Lower lobe of right lung (tissue), 2 donors: ENCODE measurements at regions not wholly inside any gene's neighbourhood (a gene's known extent, or its start where the extent isn't known, plus 50 kb on each side); places are given as distances from the start of the nearest gene placed in this dataset.
"Not testable (repeated sequence)": the region's sequence is repeated elsewhere in the genome, so short reads cannot be mapped to it uniquely, and the experiment has no call there.

ENCODE experiments used
- ATAC-seq, 2 donors: fragments of 200-7000 bp; cut with Tn5 transposase; one replicate each; pipeline ENCODE4 v1.9.1; 2020 to 2022; ENCODE audit warnings: mild to moderate bottlenecking in 2 of 2, moderate library complexity in 2 of 2
- DNase-seq: peaks from one replicate; pipeline ENCODE4 v3.0.0-alpha.2; 2020
- H3K27ac ChIP-seq: fragments of 200-600 bp; one replicate; pipeline ENCODE4 v1.8.0; 2022
- H3K27me3 ChIP-seq: fragments of 200-600 bp; one replicate; pipeline ENCODE4 v1.8.0; 2022; ENCODE audit warnings: low read depth
- H3K36me3 ChIP-seq: fragments of 200-600 bp; one replicate; pipeline ENCODE4 v1.8.0; 2022; ENCODE audit warnings: mild to moderate bottlenecking
- H3K4me1 ChIP-seq: fragments of 200-600 bp; one replicate; pipeline ENCODE4 v1.8.0; 2022
- H3K4me3 ChIP-seq: fragments of 200-600 bp; one replicate; pipeline ENCODE4 v1.8.0; 2022; ENCODE audit warnings: mild to moderate bottlenecking
- H3K9me3 ChIP-seq: fragments of 200-600 bp; one replicate; pipeline ENCODE4 v1.8.0; 2022
- CTCF ChIP-seq: fragments of 200-600 bp; IDR thresholded peaks from one replicate; pipeline ENCODE4 v1.8.0; 2022; ENCODE audit warnings: antibody characterized with exemption, mild to moderate bottlenecking
- intact Hi-C: fragments of 100-400 bp; cut with DNase I; formaldehyde crosslinking; loops from one replicate; pipeline ENCODE4 v1.11.0; 2022
- donor health status: DM: no; HTN: yes; CAD: no; lungs with severe emphysema.

GRCh38 chr12:61213646-61214045 is 1046.6 kb upstream of the USP15 start:
- no peaks in the 10 kb centered on the region for H3K9me3 ChIP-seq
- intact Hi-C loops = no loop called here
- no peak for ATAC-seq
- no peaks in the 10 kb centered on the region for H3K4me1 ChIP-seq
- no peaks in the 10 kb centered on the region for H3K36me3 ChIP-seq
- DNase-seq = no peak
- H3K27me3 ChIP-seq = no peaks in the 10 kb centered on the region
- no peak overlapping the region for H3K4me3 ChIP-seq
- no peak overlapping the region for H3K27ac ChIP-seq
- TF ChIP-seq CTCF = no peak

GRCh38 chr12:61220337-61220736 is 1039.9 kb upstream of the USP15 start:
- no peak for TF ChIP-seq CTCF
- DNase-seq = no peak
- intact Hi-C loops = no loop called here
- no peak overlapping the region for H3K27ac ChIP-seq
- H3K9me3 ChIP-seq = no peaks in the 10 kb centered on the region
- H3K36me3 ChIP-seq = no peaks in the 10 kb centered on the region
- no peak for ATAC-seq
- H3K4me3 ChIP-seq = no peak overlapping the region
- H3K27me3 ChIP-seq = no peaks in the 10 kb centered on the region
- no peaks in the 10 kb centered on the region for H3K4me1 ChIP-seq

- H3K9me3 ChIP-seq = peaks cover 7% of the 10 kb centered on the region
- DNase-seq = no peak
Observed at GRCh38 chr12:61232040-61232439, 1028.2 kb upstream of the USP15 start.

GRCh38 chr12:61250303-61250702 is 1009.9 kb upstream of the USP15 start:
- Histone ChIP-seq H3K36me3 (no peaks in the 10 kb centered on the region), H3K27ac (no peak overlapping the region), H3K4me1 (no peaks in the 10 kb centered on the region), H3K4me3 (no peak overlapping the region), H3K9me3 (no peaks in the 10 kb centered on the region), H3K27me3 (no peaks in the 10 kb centered on the region)
- intact Hi-C loops = no loop called here
- no peak for TF ChIP-seq CTCF
- ATAC-seq = no peak
- no peak for DNase-seq

More at GRCh38 chr12:61232040-61232439, 1028.2 kb upstream of the USP15 start:
- Histone ChIP-seq H3K4me3 (no peak overlapping the region), H3K27me3 (no peaks in the 10 kb centered on the region), H3K36me3 (no peaks in the 10 kb centered on the region), H3K27ac (no peak overlapping the region), H3K4me1 (no peaks in the 10 kb centered on the region)
- no peak for ATAC-seq
- intact Hi-C loops = no loop called here
- no peak for TF ChIP-seq CTCF

DNA sequence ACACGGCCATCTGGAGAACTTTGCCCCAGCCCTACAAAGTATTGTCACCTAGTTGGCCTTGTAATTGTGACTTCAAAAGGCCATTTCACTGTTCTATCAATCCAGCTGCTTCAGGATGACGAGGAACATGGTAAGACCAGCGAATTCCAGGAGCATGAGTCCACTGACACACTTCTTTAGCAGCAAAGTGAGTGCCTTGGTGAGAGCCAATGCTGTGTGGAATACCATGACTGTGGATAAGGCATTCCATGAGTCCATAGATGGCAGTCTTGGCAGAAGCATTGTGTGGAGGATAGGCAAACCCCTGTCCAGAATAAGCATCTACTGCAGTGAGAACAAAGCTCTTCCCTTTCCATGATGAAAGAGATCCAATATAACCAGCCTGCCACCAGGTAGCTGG is 1009.1 kb upstream of the USP15 start:
- no peaks in the 10 kb centered on the region for H3K36me3 ChIP-seq
- H3K27me3 ChIP-seq = no peaks in the 10 kb centered on the region
- no peak for TF ChIP-seq CTCF
- no peak for ATAC-seq
- H3K4me3 ChIP-seq = no peak overlapping the region
- no peak for DNase-seq
- H3K4me1 ChIP-seq = no peaks in the 10 kb centered on the region
- H3K9me3 ChIP-seq = no peaks in the 10 kb centered on the region
- no peak overlapping the region for H3K27ac ChIP-seq
- intact Hi-C loops = no loop called here

DNA sequence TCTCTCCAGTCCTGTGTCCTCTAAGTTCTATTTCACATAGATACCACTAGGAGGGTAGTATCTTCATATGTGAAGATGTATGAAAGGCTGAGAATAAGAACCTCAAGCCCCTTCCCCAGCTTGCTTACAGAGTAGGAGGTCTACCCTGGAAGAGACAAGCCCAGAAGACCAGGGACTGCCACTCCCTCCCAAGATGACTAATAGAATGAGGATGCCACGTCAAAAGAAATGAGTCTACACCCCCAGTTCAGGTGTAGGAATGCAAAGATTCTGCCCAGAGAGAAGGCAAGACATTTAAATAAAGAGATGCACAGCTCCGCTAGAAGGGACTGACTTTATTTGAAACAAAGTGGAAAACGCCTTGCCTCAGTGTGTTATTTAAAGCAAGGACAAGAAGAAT is 1006.0 kb upstream of the USP15 start:
- Histone ChIP-seq H3K9me3 (no peaks in the 10 kb centered on the region), H3K4me3 (no peak overlapping the region), H3K4me1 (no peaks in the 10 kb centered on the region), H3K36me3 (no peaks in the 10 kb centered on the region), H3K27ac (no peak overlapping the region), H3K27me3 (no peaks in the 10 kb centered on the region)
- DNase-seq (no peak), ATAC-seq (no peak)
- no peak for TF ChIP-seq CTCF
- intact Hi-C loops = no loop called here

- intact Hi-C loops, H3K36me3 ChIP-seq, H3K27me3 ChIP-seq, H3K9me3 ChIP-seq, H3K4me1 ChIP-seq, H3K27ac ChIP-seq, ATAC-seq, H3K4me3 ChIP-seq, DNase-seq: not testable (repeated sequence)
Observed at GRCh38 chr12:61264294-61264693, 995.9 kb upstream of the USP15 start.
